Subcutaneous abdominal adipose tissue (tissue), 5 donors: ENCODE measurements at regions not wholly inside any gene's neighbourhood (a gene's known extent, or its start where the extent isn't known, plus 50 kb on each side); places are given as distances from the start of the nearest gene placed in this dataset.

Experiments
- H3K27ac ChIP-seq: one replicate; pipeline ENCODE4 v1.7.0; 2013; ENCODE audit warnings: low read depth, mild to moderate bottlenecking, inconsistent platforms, low read length, moderate library complexity
- H3K27me3 ChIP-seq, 5 donors: one replicate each; pipeline ENCODE4 v1.7.0; 2013; ENCODE audit warnings: low read length in 5 of 5, inconsistent platforms in 1 of 5; ENCODE audit not compliant: control insufficient read depth in 5 of 5, insufficient read depth in 4 of 5
- H3K36me3 ChIP-seq, 5 donors: one replicate each; pipeline ENCODE4 v1.7.0; 2013; ENCODE audit warnings: low read length in 5 of 5; ENCODE audit not compliant: control insufficient read depth in 5 of 5, insufficient read depth in 5 of 5
- H3K4me1 ChIP-seq, 5 donors: one replicate each; pipeline ENCODE4 v1.7.0; 2013; ENCODE audit warnings: low read length in 5 of 5, mild to moderate bottlenecking in 3 of 5, moderate library complexity in 1 of 5; ENCODE audit not compliant: control insufficient read depth in 5 of 5, insufficient read depth in 5 of 5
- H3K4me3 ChIP-seq, 5 donors: one replicate each; pipeline ENCODE4 v1.7.0; 2013; ENCODE audit warnings: low read length in 5 of 5, low read depth in 1 of 5
- H3K9ac ChIP-seq, 5 donors: one replicate each; pipeline ENCODE4 v1.7.0; 2013; ENCODE audit warnings: low read length in 5 of 5, mild to moderate bottlenecking in 4 of 5, moderate library complexity in 3 of 5
- H3K9me3 ChIP-seq, 5 donors: one replicate each; pipeline ENCODE4 v1.7.0; 2013; ENCODE audit warnings: low read length in 5 of 5; ENCODE audit not compliant: control insufficient read depth in 5 of 5
- donor health status: healthy.
- donor health status: healthy.
- donor health status: healthy.
- donor health status: healthy.
- donor health status: healthy.

DNA sequence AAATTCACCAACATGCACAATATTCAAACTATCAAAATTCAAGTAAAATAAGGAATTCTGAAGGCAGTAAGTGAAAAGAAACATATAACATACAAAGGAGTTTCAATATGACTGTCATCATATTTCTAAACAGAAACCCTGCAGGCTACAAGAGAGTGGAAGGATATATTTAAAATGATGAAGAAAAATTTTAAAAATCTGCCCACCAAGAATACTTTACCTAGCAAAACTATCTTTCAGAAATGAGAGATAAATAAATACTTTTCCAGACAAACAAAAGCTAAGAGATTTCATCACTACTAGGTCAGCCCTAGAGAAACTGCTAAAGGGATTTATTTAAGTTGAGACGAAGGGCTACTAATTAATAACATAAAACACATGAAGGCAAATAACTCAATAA lies 73.8 kb upstream of the MANEA start:
- Histone ChIP-seq H3K4me3 (no peak overlapping the region), H3K9ac (no peak overlapping the region), H3K9me3 (peaks cover 4 to 13% (median 11%) of the 10 kb centered on the region in 5 donors), H3K4me1 (no peaks in the 10 kb centered on the region), H3K27ac (no peak overlapping the region), H3K27me3 (no peaks in the 10 kb centered on the region), H3K36me3 (no peaks in the 10 kb centered on the region)

DNA sequence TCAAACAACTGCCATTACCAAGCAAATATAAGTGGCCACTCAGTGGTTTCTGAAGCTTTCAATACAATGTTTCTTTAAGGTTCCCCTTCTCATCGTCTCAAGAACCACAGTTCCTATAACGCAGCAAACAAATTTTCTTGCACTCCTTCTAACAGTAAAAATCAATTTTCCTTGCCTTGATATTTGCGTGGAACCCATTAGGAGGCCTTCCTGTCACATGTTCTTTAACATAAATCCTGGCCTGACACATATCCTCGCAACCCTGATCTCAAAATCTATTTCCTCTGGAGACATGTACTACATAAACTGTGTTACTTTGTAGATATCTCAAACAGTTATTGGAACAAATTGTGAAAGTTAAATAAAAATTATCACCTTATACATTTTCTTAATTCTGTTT lies 65.9 kb upstream of the MANEA start:
- Histone ChIP-seq H3K9ac (no peak overlapping the region), H3K9me3 (no peaks in the 10 kb centered on the region), H3K36me3 (no peaks in the 10 kb centered on the region), H3K4me1 (no peaks in the 10 kb centered on the region), H3K27ac (no peak overlapping the region), H3K27me3 (no peaks in the 10 kb centered on the region), H3K4me3 (no peak overlapping the region)

DNA sequence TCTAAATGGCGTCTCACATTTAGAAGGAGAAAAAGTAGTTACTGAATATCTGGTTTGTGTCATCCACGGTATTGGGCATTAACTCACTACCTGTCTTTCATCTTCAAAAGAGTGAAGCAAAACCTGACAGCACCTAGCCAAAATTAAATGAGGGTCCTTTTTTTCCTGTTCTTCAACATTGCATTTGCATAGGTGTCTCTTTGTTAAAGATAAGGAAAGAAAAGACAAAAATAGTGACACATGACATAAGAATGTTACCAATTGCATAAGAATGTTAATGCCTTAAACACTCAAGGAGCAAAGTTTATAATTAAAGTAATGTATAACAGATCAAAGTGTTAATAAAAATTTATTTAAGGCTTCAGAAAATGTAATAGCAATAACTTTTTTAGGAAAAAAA lies 61.4 kb upstream of the MANEA start:
- Histone ChIP-seq H3K27ac (no peak overlapping the region), H3K9ac (no peak overlapping the region), H3K36me3 (no peaks in the 10 kb centered on the region), H3K27me3 (no peaks in the 10 kb centered on the region), H3K4me1 (no peaks in the 10 kb centered on the region), H3K9me3 (no peaks in the 10 kb centered on the region), H3K4me3 (no peak overlapping the region)

DNA sequence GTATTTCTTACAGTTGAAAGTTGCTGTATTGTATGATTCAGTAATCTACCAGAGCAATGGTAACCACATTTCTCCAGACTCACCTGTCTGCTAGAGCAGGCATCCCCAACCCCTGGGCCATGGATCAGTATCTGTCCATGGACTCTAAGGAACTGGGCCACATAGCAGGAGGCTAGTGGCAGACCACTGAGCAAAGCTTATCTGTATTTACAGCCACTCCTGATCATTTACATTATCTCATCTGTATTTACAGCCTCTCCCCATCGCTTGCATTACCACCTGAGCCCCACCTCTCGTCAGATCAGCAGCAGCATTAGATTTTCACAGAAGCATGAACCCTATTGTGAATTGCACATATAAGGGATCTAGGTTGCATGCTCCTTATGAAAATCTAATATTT lies 60.3 kb upstream of the MANEA start:
- no peaks in the 10 kb centered on the region for H3K9me3 ChIP-seq
- H3K4me1 ChIP-seq, result no peaks in the 10 kb centered on the region
- no peak overlapping the region for H3K4me3 ChIP-seq
- no peaks in the 10 kb centered on the region for H3K36me3 ChIP-seq
- H3K27me3 ChIP-seq, result no peaks in the 10 kb centered on the region
- no peak overlapping the region for H3K9ac ChIP-seq
- no peak overlapping the region for H3K27ac ChIP-seq

DNA sequence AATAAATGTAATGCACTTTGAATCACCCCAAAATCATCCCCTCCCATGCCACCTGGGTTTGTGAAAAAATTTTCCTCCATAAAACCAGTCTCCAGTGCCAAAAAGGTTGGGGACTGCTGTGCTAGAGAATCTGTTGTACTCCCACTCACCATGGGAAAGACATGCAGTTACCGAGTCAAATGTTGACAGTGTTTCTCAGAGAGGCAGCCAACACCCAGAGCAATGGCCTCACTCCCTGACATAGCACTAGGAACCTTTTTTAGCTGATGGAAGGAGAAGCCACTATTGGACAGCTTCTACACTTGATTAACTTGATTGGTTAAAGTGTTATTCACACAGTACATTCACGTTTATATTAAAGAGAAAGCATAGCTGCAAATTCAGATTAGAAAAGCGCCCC lies 59.8 kb upstream of the MANEA start:
- H3K4me1 ChIP-seq, result no peaks in the 10 kb centered on the region
- H3K36me3 ChIP-seq, result no peaks in the 10 kb centered on the region
- H3K4me3 ChIP-seq, result no peak overlapping the region
- no peaks in the 10 kb centered on the region for H3K27me3 ChIP-seq
- H3K9me3 ChIP-seq, result no peaks in the 10 kb centered on the region
- no peak overlapping the region for H3K9ac ChIP-seq
- no peak overlapping the region for H3K27ac ChIP-seq

DNA sequence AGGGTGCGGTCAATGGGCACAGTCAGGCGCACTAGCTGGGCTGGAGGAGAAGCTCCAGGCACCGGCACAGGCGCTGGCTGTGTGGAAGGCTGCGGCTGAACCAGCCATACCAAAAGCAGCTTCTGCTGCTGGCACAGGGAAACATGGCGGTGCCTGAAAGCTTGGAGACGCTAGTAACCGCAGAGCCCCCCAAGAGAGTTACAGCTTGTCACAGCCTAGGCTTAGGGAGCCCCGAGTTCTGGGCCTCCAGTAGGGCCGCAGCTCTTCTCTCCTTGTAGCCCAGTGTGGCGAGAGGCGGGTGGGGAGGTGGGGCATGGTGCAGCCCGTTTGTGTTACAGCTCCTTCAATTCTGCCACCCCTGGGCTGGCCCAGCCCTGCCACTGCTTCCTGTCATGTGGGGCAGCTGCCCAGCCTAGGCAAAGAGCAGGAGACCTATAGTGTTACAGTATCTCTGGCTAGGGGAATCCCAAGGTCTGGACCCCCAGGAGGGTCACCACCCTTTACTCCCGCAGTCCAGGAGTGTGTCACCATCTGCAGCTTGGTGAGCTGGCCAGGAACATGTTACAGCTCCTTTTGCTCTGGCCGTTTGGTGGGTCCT lies 58.6 kb upstream of the MANEA start:
- no peak overlapping the region for H3K9ac ChIP-seq
- H3K4me1 ChIP-seq, result no peaks in the 10 kb centered on the region
- no peak overlapping the region for H3K27ac ChIP-seq
- H3K27me3 ChIP-seq, result no peaks in the 10 kb centered on the region
- H3K36me3 ChIP-seq, result no peaks in the 10 kb centered on the region
- H3K9me3 ChIP-seq, result no peaks in the 10 kb centered on the region
- H3K4me3 ChIP-seq, result no peak overlapping the region

DNA sequence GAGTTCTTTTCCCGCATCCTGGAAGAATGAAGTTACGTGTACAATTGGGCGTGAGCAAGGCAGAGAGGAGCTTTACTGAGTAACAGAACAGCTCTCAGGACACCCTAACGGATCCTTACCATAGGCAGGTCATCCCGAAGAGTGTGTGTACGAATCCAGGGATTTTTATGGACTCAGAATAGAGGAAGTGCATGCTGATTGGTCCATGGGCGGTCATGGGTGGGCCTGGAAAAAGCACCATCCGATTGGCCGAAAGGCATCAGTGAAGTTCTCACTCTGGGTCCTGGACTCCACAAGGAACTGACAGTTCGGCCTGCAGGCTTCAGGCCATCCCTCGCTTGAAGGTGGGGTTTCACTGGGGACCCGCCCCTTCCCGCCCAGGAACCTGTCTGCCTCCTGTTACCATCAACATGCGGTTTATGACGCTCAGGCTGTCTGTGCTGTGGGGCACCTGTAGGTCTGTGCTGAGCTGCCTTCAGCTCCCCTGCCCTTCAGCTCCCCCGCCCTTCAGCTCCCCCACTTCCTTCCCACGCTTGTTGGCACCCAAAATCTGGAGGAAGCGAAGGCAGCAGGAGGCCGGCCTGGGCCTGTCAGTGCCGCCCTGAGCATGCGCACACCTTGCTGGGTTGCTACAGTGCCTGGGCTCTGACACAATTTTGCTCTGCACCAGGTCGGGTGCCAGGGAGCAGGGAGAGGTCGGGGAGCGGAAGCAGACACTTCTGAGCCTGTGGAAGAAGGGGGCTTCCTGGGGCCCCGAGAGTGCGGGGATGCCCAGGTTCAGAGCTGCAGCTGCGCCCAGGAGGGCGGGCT lies 57.9 kb upstream of the MANEA start:
- no peaks in the 10 kb centered on the region for H3K4me1 ChIP-seq

DNA sequence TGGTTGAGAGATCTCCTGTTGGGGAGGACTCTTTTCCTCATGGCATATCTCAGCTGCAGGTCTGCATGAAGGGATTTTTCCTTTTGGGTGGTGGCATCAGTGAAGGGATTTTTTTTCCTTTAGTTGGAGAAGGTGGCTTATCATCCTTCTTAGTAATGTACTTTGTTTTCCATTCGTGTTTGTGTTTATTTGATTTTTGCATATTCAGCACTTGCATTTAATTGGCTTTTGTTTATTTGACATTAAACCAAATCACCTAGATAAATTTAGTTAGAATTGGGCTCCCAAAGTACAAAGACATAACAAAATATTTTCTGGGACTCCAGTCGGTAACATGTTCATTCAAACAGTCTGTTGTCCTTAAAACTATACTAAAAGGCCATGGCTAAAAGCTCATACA lies 56.2 kb upstream of the MANEA start:
- no peaks in the 10 kb centered on the region for H3K36me3 ChIP-seq

More for the DNA sequence above, 57.9 kb upstream of the MANEA start:
- H3K27me3 ChIP-seq, result no peaks in the 10 kb centered on the region
- no peak overlapping the region for H3K9ac ChIP-seq
- H3K27ac ChIP-seq, result no peak overlapping the region
- H3K36me3 ChIP-seq, result no peaks in the 10 kb centered on the region
- H3K9me3 ChIP-seq, result no peaks in the 10 kb centered on the region
- H3K4me3 ChIP-seq, result no peak overlapping the region

More for the DNA sequence above, 56.2 kb upstream of the MANEA start:
- H3K4me1 ChIP-seq, result no peaks in the 10 kb centered on the region
- H3K27me3 ChIP-seq, result no peaks in the 10 kb centered on the region
- H3K9me3 ChIP-seq, result no peaks in the 10 kb centered on the region
- H3K27ac ChIP-seq, result no peak overlapping the region
- H3K9ac ChIP-seq, result no peak overlapping the region
- H3K4me3 ChIP-seq, result no peak overlapping the region
